ENCODE measurements at regions not wholly inside any gene's neighbourhood (a gene's known extent, or its start where the extent isn't known, plus 50 kb on each side); places are given as distances from the start of the nearest gene placed in this dataset.

GRCh38 chr1:57683037-57683942 is 259.4 kb upstream of the DAB1 start:
- peaks cover 10% of the 10 kb centered on the region for H3K27me3 ChIP-seq (ENCODE audit: control insufficient read depth, insufficient read depth, low read length)
- no peaks in the 10 kb centered on the region for H3K9me3 ChIP-seq (ENCODE audit: control insufficient read depth, insufficient read depth, low read length)
- no peak overlapping the region for H3K4me3 ChIP-seq (ENCODE audit: low read depth, low read length)
- H3K36me3 ChIP-seq (ENCODE audit: control insufficient read depth, insufficient read depth, low read length): no peaks in the 10 kb centered on the region
- no peak overlapping the region for H3K9ac ChIP-seq (ENCODE audit: low read depth, low read length)
- H3K4me1 ChIP-seq (ENCODE audit: control insufficient read depth, insufficient read depth, low read length): peaks cover 3% of the 10 kb centered on the region

GRCh38 chr1:57678138-57678537 is 254.3 kb upstream of the DAB1 start:
- H3K9ac ChIP-seq (ENCODE audit: low read depth, low read length): no peak overlapping the region
- H3K36me3 ChIP-seq (ENCODE audit: control insufficient read depth, insufficient read depth, low read length): no peaks in the 10 kb centered on the region
- no peaks in the 10 kb centered on the region for H3K9me3 ChIP-seq (ENCODE audit: control insufficient read depth, insufficient read depth, low read length)
- H3K4me1 ChIP-seq (ENCODE audit: control insufficient read depth, insufficient read depth, low read length): peaks cover 10% of the 10 kb centered on the region
- no peak overlapping the region for H3K4me3 ChIP-seq (ENCODE audit: low read depth, low read length)
- peaks cover 21% of the 10 kb centered on the region for H3K27me3 ChIP-seq (ENCODE audit: control insufficient read depth, insufficient read depth, low read length)

- Histone ChIP-seq H3K4me3 (ENCODE audit: low read depth, low read length) (no peak overlapping the region), H3K4me1 (ENCODE audit: control insufficient read depth, insufficient read depth, low read length) (peaks cover 10% of the 10 kb centered on the region), H3K27me3 (ENCODE audit: control insufficient read depth, insufficient read depth, low read length) (peaks cover 20% of the 10 kb centered on the region), H3K9ac (ENCODE audit: low read depth, low read length) (no peak overlapping the region), H3K9me3 (ENCODE audit: control insufficient read depth, insufficient read depth, low read length) (no peaks in the 10 kb centered on the region), H3K36me3 (ENCODE audit: control insufficient read depth, insufficient read depth, low read length) (no peaks in the 10 kb centered on the region)
Observed at GRCh38 chr1:57675776-57676175, 251.9 kb upstream of the DAB1 start.

- H3K27me3 ChIP-seq (ENCODE audit: control insufficient read depth, insufficient read depth, low read length): peaks cover 15% of the 10 kb centered on the region
- no peaks in the 10 kb centered on the region for H3K9me3 ChIP-seq (ENCODE audit: control insufficient read depth, insufficient read depth, low read length)
- H3K36me3 ChIP-seq (ENCODE audit: control insufficient read depth, insufficient read depth, low read length): no peaks in the 10 kb centered on the region
- no peak overlapping the region for H3K4me3 ChIP-seq (ENCODE audit: low read depth, low read length)
- H3K4me1 ChIP-seq (ENCODE audit: control insufficient read depth, insufficient read depth, low read length): peaks cover 10% of the 10 kb centered on the region
- no peak overlapping the region for H3K9ac ChIP-seq (ENCODE audit: low read depth, low read length)
Observed at GRCh38 chr1:57674801-57675200, 250.9 kb upstream of the DAB1 start.

- peaks cover 11% of the 10 kb centered on the region for H3K27me3 ChIP-seq (ENCODE audit: control insufficient read depth, insufficient read depth, low read length)
Observed at GRCh38 chr1:57672346-57673140, 248.7 kb upstream of the DAB1 start.

GRCh38 chr1:57671750-57672149 is 247.9 kb upstream of the DAB1 start:
- no peaks in the 10 kb centered on the region for H3K9me3 ChIP-seq (ENCODE audit: control insufficient read depth, insufficient read depth, low read length)

More at GRCh38 chr1:57672346-57673140, 248.7 kb upstream of the DAB1 start:
- Histone ChIP-seq H3K9me3 (ENCODE audit: control insufficient read depth, insufficient read depth, low read length) (no peaks in the 10 kb centered on the region), H3K4me1 (ENCODE audit: control insufficient read depth, insufficient read depth, low read length) (no peaks in the 10 kb centered on the region), H3K4me3 (ENCODE audit: low read depth, low read length) (no peak overlapping the region), H3K9ac (ENCODE audit: low read depth, low read length) (no peak overlapping the region), H3K36me3 (ENCODE audit: control insufficient read depth, insufficient read depth, low read length) (no peaks in the 10 kb centered on the region)

GRCh38 chr1:57659804-57660203 is 235.9 kb upstream of the DAB1 start:
- no peaks in the 10 kb centered on the region for H3K4me1 ChIP-seq (ENCODE audit: control insufficient read depth, insufficient read depth, low read length)
- no peaks in the 10 kb centered on the region for H3K9me3 ChIP-seq (ENCODE audit: control insufficient read depth, insufficient read depth, low read length)
- H3K36me3 ChIP-seq (ENCODE audit: control insufficient read depth, insufficient read depth, low read length): no peaks in the 10 kb centered on the region
- no peak overlapping the region for H3K9ac ChIP-seq (ENCODE audit: low read depth, low read length)
- H3K4me3 ChIP-seq (ENCODE audit: low read depth, low read length): no peak overlapping the region
- H3K27me3 ChIP-seq (ENCODE audit: control insufficient read depth, insufficient read depth, low read length): no peaks in the 10 kb centered on the region

More at GRCh38 chr1:57671750-57672149, 247.9 kb upstream of the DAB1 start:
- no peaks in the 10 kb centered on the region for H3K36me3 ChIP-seq (ENCODE audit: control insufficient read depth, insufficient read depth, low read length)
- no peak overlapping the region for H3K9ac ChIP-seq (ENCODE audit: low read depth, low read length)
- H3K27me3 ChIP-seq (ENCODE audit: control insufficient read depth, insufficient read depth, low read length): peaks cover 6% of the 10 kb centered on the region
- H3K4me3 ChIP-seq (ENCODE audit: low read depth, low read length): no peak overlapping the region
- no peaks in the 10 kb centered on the region for H3K4me1 ChIP-seq (ENCODE audit: control insufficient read depth, insufficient read depth, low read length)

GRCh38 chr1:57655161-57655560 is 231.3 kb upstream of the DAB1 start:
- Histone ChIP-seq H3K36me3 (ENCODE audit: control insufficient read depth, insufficient read depth, low read length) (no peaks in the 10 kb centered on the region), H3K9me3 (ENCODE audit: control insufficient read depth, insufficient read depth, low read length) (no peaks in the 10 kb centered on the region), H3K27me3 (ENCODE audit: control insufficient read depth, insufficient read depth, low read length) (no peaks in the 10 kb centered on the region), H3K4me3 (ENCODE audit: low read depth, low read length) (no peak overlapping the region), H3K4me1 (ENCODE audit: control insufficient read depth, insufficient read depth, low read length) (no peaks in the 10 kb centered on the region), H3K9ac (ENCODE audit: low read depth, low read length) (no peak overlapping the region)

- H3K4me1 ChIP-seq (ENCODE audit: control insufficient read depth, insufficient read depth, low read length): no peaks in the 10 kb centered on the region
- H3K36me3 ChIP-seq (ENCODE audit: control insufficient read depth, insufficient read depth, low read length): no peaks in the 10 kb centered on the region
- H3K27me3 ChIP-seq (ENCODE audit: control insufficient read depth, insufficient read depth, low read length): peaks cover under 1% of the 10 kb centered on the region
- no peaks in the 10 kb centered on the region for H3K9me3 ChIP-seq (ENCODE audit: control insufficient read depth, insufficient read depth, low read length)
- H3K4me3 ChIP-seq (ENCODE audit: low read depth, low read length): no peak overlapping the region
- H3K9ac ChIP-seq (ENCODE audit: low read depth, low read length): no peak overlapping the region
Observed at GRCh38 chr1:57644667-57645066, 220.8 kb upstream of the DAB1 start.

- no peaks in the 10 kb centered on the region for H3K9me3 ChIP-seq (ENCODE audit: control insufficient read depth, insufficient read depth, low read length)
- H3K4me1 ChIP-seq (ENCODE audit: control insufficient read depth, insufficient read depth, low read length): no peaks in the 10 kb centered on the region
- no peaks in the 10 kb centered on the region for H3K36me3 ChIP-seq (ENCODE audit: control insufficient read depth, insufficient read depth, low read length)
- no peak overlapping the region for H3K4me3 ChIP-seq (ENCODE audit: low read depth, low read length)
- no peak overlapping the region for H3K9ac ChIP-seq (ENCODE audit: low read depth, low read length)
- H3K27me3 ChIP-seq (ENCODE audit: control insufficient read depth, insufficient read depth, low read length): peaks cover 2% of the 10 kb centered on the region
Observed at GRCh38 chr1:57638239-57638638, 214.4 kb upstream of the DAB1 start.

- Histone ChIP-seq H3K4me1 (ENCODE audit: control insufficient read depth, insufficient read depth, low read length) (peaks cover 3% of the 10 kb centered on the region), H3K4me3 (ENCODE audit: low read depth, low read length) (no peak overlapping the region), H3K9ac (ENCODE audit: low read depth, low read length) (no peak overlapping the region), H3K36me3 (ENCODE audit: control insufficient read depth, insufficient read depth, low read length) (no peaks in the 10 kb centered on the region), H3K9me3 (ENCODE audit: control insufficient read depth, insufficient read depth, low read length) (no peaks in the 10 kb centered on the region), H3K27me3 (ENCODE audit: control insufficient read depth, insufficient read depth, low read length) (peaks cover 2% of the 10 kb centered on the region)
Observed at GRCh38 chr1:57637155-57637554, 213.3 kb upstream of the DAB1 start.
